Activated CD8-positive, alpha-beta memory T cell treated with anti-CD3 and anti-CD28 coated beads, Interleukin-2, amount 50 U/mL, for 48 hours (primary cell): ENCODE measurements at regions not wholly inside any gene's neighbourhood (a gene's known extent, or its start where the extent isn't known, plus 50 kb on each side); places are given as distances from the start of the nearest gene placed in this dataset.

ENCODE experiments used
- DNase-seq: peaks from one replicate; pipeline ENCODE4 v3.0.0-alpha.2; 2020

- DNase-seq, result no peak
Observed at GRCh38 chr18:46296656-46297055, 192.5 kb downstream of the HAUS1 start.

GRCh38 chr18:46297124-46297523 is 192.9 kb downstream of the HAUS1 start:
- no peak for DNase-seq

GRCh38 chr18:46297621-46298020 is 193.4 kb downstream of the HAUS1 start:
- no peak for DNase-seq

DNA sequence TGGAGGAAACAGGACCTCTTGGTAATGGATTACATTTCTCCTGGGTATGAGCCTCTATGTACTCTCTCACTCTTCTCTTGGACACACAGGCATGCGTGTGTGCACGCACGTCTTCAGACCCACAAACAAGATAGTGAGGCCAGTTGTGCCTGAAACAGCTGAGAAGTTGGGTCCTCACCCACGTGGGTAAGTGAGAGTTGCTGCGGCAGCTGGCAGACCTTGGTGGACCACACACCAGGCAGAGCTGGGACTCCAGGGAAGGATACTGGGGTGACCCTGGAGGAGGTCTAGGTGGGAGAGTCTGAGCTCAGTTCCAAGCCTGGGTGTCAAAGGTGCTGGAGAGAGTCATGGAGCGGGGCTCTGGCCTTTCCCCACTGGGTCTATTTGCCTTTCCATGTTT is 194.3 kb downstream of the HAUS1 start:
- DNase-seq, result no peak

GRCh38 chr18:46299465-46300008 is 195.4 kb downstream of the HAUS1 start:
- no peak for DNase-seq

DNA sequence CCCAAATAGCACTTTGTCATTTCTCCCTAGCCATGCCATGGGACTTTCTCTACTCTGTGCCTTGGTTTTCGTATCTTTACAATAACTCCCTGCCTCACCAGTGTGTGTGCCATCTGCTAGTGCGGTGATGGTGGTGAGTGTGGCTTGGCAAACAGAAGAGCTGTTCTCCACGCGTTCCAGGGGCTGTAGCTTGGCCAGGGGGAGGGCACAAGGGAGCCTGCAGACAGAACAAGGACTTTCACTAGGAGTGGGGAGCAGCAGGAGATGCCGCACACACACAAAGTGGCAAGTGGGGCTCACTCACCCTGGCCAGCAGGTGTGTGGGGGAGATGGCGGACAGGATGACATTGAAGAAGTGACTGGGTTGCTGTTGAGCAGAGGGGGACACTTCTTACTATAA is 196.9 kb downstream of the HAUS1 start:
- no peak for DNase-seq

GRCh38 chr18:46301571-46301970 is 197.4 kb downstream of the HAUS1 start:
- DNase-seq, result no peak

DNA sequence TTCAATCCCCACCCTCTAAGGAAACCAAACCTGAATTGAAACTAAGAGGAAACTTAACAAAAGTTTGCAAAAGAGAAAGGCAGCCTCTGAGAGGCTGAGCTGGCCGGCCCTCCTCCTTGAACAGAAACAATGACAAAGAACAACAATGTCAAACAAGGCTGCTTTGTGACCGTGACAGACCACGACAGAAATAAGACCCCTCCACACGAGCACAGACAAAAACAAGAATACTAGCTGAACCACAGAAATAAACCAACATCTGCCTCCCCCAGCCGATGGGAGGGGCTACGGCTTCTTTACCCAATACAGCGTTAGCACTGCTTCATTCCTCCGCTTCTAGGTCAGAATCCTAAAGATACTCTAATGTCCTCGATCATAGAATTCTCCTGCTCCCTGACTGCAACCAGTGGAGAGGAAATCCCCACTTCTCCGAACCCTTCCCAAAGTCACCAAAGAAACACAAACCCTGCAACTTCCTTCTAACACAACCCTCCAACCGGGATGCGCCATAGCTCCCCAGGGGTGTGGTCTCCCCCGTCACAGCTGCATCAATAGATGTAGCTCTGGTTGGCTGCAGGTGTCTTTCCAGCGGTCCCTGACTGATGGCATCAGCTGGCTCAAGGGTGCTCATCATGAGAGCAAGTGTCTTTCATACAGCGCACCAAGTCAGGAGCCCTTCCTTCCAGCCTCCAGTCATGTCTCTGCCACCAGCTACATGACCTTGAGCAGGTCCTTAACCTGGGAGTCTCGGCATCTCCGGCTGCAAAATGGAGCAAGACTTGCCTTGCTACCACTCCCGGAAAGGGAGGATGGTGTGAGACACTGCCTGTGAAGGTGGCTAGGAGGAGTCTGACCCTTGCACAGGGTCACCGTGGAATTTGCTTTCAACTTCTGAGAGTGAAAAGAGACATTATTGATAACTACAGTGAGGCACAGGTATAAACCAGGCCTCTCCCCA is 198.6 kb downstream of the HAUS1 start:
- DNase-seq, result no peak

GRCh38 chr18:46310258-46310657 is 206.1 kb downstream of the HAUS1 start:
- no peak for DNase-seq

DNA sequence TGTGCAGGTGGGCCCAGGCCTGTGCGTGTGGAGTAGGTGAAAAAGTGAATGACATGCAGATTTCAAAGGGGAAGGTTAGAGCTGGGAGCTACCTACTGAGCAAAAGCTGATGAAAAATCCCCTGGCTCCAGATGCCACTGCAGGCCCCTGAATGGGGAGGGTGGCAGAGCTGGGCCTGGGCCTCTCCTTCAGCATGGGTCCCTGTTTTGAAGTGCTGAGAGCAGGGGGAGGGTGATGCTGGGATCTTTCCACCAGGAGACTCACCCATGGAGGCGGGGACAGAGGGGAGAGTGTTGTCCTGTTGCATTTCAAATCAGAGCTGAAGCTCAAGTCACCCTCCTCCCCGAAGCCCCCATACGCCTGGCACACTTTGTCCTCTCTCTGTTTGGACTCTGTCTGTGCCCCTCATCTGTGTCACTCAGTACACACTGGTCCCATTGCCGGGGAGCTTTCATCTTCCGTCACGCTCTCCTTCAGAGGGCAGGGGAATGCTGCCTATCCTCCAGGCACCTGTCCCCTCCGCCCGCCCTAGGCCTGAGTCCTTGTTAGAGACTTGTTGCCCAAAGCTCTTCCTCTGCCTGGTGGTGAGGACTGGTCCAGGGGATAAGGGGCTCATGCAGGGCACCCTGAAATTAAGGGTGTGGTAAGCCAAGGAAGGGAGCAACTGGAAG is 206.6 kb downstream of the HAUS1 start:
- DNase-seq, result no peak

DNA sequence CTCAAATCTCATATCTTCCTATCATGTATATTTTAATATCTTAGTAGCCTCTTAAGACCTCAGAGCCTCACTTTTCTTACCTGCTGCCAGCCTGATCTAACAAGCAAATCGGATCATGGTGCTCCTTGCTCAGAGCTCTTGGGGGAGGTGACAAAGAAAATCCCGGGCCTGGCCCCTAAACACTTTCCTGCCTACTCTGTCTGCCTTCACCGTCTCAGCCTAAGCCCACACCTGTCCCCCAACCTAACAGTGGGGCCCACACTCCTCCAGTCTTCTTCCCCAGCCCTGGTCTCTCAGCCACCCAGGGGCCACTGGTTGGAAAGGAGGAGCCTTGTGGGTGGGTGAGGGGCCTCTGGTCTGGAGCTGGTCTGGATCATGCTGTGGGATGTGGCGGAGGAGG is 207.3 kb downstream of the HAUS1 start:
- no peak for DNase-seq

DNA sequence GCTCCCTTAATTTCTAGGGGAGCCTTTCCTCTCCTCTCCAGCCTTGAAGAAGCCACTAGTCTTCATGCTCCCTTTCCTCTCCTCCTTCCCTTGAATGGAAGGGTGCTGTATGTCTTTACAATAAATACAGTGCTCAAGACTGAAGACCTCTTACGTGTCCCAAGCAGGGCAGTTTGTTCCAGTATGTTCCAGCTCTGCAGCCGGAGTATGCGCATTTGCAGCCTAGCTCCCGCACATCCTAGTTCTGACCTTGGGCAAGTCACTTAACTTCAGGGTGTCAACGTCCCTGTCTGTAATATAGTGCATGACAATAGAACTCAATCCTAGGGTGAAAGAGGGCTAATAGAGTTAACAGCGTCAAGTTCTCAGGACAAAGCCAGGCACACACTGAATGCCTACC is 208.0 kb downstream of the HAUS1 start:
- no peak for DNase-seq

GRCh38 chr18:46313521-46313920 is 209.3 kb downstream of the HAUS1 start:
- DNase-seq, result no peak

DNA sequence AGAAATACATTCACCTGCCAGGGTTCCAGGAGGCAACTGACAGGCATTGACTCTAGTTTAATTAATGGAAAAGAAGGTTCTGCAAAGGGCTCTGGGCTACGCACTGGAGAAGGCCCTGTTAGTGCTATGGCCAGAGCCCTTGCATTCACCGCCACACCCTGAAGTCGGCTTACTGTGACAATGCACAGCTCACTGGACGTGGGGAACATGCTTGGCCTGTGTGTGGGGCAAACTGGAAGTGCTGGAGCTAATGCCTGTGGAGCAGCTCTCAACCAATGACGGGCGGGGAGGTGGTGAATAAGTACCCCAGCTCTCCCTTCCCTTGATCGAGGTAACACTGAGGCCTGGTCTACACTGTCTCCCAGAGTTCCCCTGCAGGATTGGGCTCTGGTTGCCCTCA is 209.8 kb downstream of the HAUS1 start:
- DNase-seq, result no peak

DNA sequence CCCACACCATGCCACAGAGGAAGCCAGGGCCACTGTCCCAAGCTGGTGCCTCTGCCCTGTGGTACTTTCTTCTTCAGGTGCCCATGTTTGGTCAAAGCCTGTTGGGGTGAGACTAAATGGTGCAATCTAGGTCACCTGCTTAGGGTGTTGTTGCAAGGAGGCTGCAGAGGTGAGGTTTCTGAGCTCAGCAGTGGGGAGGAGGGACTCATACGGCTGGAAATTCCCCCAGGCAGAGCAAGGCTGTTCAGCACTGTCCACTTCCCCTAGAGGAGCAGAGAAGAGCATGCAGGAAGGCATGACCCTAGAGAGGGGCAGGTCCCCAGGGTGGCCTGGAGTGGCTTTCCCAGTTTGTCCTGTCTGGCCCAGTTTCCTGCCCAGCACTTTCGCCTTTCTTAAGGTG is 211.0 kb downstream of the HAUS1 start:
- no peak for DNase-seq

DNA sequence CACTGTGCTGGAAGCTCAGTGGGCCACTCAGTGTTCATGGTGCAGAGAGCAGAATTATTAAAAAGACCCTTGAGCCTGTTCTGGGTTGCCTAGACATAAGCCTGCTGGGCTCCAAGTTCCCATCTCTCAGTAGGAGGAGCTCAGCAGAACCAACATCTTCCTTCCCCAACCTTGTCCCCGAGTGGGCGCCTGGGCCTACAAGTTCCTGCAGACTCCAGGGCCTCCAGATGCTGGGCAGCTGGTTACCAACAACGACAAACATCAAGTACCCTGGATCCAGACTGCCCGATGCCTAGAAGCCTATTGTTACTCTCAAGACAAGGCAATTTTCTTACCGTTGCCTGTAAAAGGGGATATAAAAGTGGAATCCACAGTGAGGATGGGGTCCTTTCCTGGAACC is 214.2 kb downstream of the HAUS1 start:
- DNase-seq, result no peak

GRCh38 chr18:46319783-46320182 is 215.6 kb downstream of the HAUS1 start:
- DNase-seq, result no peak

DNA sequence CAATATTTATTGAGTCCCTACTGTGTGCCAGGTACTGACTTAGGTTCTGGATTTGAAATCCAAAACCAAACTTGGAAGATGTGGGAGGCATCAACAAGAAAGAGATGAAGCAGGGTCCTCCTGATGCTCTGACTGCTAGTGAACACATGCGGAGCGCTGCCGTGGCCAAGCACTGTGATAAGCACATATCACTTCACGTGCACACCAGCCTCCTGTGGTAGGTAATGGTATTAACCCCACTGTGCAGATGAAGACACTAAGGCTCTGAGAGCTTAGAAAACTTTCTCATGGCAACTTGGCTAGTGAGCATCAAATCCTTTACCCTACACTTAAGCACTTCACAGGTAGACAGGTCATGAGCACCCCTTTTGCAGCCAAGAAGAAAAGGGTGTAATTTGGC is 216.1 kb downstream of the HAUS1 start:
- no peak for DNase-seq

- DNase-seq, result no peak
Observed at GRCh38 chr18:46320928-46321711, 216.9 kb downstream of the HAUS1 start.

- DNase-seq, result no peak
Observed at GRCh38 chr18:46321955-46322354, 217.8 kb downstream of the HAUS1 start.

- no peak for DNase-seq
Observed at GRCh38 chr18:46322411-46322891, 218.3 kb downstream of the HAUS1 start.

DNA sequence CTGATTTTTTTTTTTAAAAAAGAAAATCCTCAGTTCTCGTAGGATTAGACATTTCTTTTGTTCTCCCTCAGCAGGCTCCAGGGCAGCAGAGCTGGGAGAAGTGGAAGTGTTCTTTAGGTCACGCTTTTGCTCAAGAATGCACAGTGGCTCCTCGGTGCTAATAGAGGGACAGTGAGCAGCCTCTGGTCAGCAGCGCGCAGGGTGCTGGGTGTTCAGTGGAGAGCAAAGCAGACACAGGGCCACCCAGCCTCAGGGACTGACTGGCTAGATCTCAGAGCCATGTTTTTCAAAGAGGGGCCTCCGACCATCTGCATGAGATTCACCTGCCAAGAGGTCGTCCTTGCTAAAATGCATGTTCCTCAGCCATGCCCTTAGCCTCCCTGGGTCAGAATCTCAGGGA is 218.8 kb downstream of the HAUS1 start:
- no peak for DNase-seq
